Loucy (cell line): ENCODE measurements at regions not wholly inside any gene's neighbourhood (a gene's known extent, or its start where the extent isn't known, plus 50 kb on each side); places are given as distances from the start of the nearest gene placed in this dataset.

ENCODE experiments used
- H2AFZ ChIP-seq: fragments of 200-600 bp; sonication (generic); 2 replicates; pipeline ENCODE4 v1.6.0; 2016; ENCODE audit warnings: antibody characterized with exemption, mild to moderate bottlenecking, low read length, moderate library complexity
- H3F3A ChIP-seq: fragments of 200-600 bp; 2 replicates; pipeline ENCODE4 v1.6.0; 2016; ENCODE audit warnings: antibody characterized with exemption, low read depth, mild to moderate bottlenecking
- H3K27me3 ChIP-seq: fragments of 200-600 bp; sonication (generic); 2 replicates; pipeline ENCODE4 v1.6.1; 2014; ENCODE audit warnings: low read length, mild to moderate bottlenecking; ENCODE audit not compliant: insufficient read depth, poor library complexity, severe bottlenecking
- H3K36me3 ChIP-seq: fragments of 200-600 bp; sonication (generic); 2 replicates; pipeline ENCODE4 v1.6.1; 2016; ENCODE audit warnings: low read length; ENCODE audit not compliant: insufficient read depth
- H3K4me1 ChIP-seq: fragments of 200-600 bp; sonication (generic); 2 replicates; pipeline ENCODE4 v1.5.1; 2014; ENCODE audit warnings: low read length, mild to moderate bottlenecking; ENCODE audit not compliant: insufficient read depth, poor library complexity, severe bottlenecking
- H3K4me2 ChIP-seq: fragments of 200-600 bp; sonication (generic); 2 replicates; pipeline ENCODE4 v1.6.0; 2014; ENCODE audit warnings: antibody characterized with exemption, low read length, low read depth, mild to moderate bottlenecking; ENCODE audit not compliant: poor library complexity, severe bottlenecking
- H3K4me3 ChIP-seq: fragments of 200-600 bp; sonication (generic); 2 replicates; pipeline ENCODE4 v1.5.1; 2014; ENCODE audit warnings: low read length, mild to moderate bottlenecking, mixed read lengths; ENCODE audit not compliant: poor library complexity, severe bottlenecking
- H3K79me2 ChIP-seq: fragments of 200-600 bp; sonication (generic); 2 replicates; pipeline ENCODE4 v1.6.1; 2014; ENCODE audit warnings: low read length; ENCODE audit not compliant: insufficient read depth
- H3K9ac ChIP-seq: fragments of 200-600 bp; sonication (generic); 2 replicates; pipeline ENCODE4 v1.6.0; 2014; ENCODE audit warnings: mild to moderate bottlenecking, low read depth, low read length, moderate library complexity; ENCODE audit not compliant: poor library complexity, severe bottlenecking
- H3K9me2 ChIP-seq: fragments of 200-600 bp; sonication (generic); replicated peaks from 2 replicates; pipeline ENCODE4 v1.6.1; 2016; ENCODE audit warnings: low read depth, low read length, mixed read lengths
- H3K9me3 ChIP-seq: fragments of 200-600 bp; sonication (generic); 2 replicates; pipeline ENCODE4 v1.6.1; 2014; ENCODE audit warnings: mild to moderate bottlenecking, antibody characterized with exemption, low read length, low read depth; ENCODE audit not compliant: insufficient read depth
- H4K20me1 ChIP-seq: fragments of 200-600 bp; sonication (generic); 2 replicates; pipeline ENCODE4 v1.6.0; 2014; ENCODE audit warnings: antibody characterized with exemption, low read length, mild to moderate bottlenecking; ENCODE audit not compliant: insufficient read depth, poor library complexity, severe bottlenecking
- CTCF ChIP-seq: fragments of 200-600 bp; sonication (generic); conservative IDR thresholded peaks from 2 replicates; pipeline ENCODE4 v1.5.1; 2014; ENCODE audit warnings: mild to moderate bottlenecking, antibody characterized with exemption, low read length
- EZH2phosphoT487 ChIP-seq: fragments of 200-600 bp; IDR thresholded peaks from 2 replicates; pipeline ENCODE4 v1.6.1; 2018; ENCODE audit warnings: antibody characterized with exemption, mild to moderate bottlenecking, moderate library complexity, borderline replicate concordance

- H3K9me2 ChIP-seq, result no peaks in the 10 kb centered on the region
- H3K9ac ChIP-seq, result no peak overlapping the region
- no peaks in the 10 kb centered on the region for H3K36me3 ChIP-seq
- no peaks in the 10 kb centered on the region for H3K79me2 ChIP-seq
- no peak overlapping the region for H3K4me2 ChIP-seq
- no peaks in the 10 kb centered on the region for H4K20me1 ChIP-seq
- no peak overlapping the region for H2AFZ ChIP-seq
- H3K27me3 ChIP-seq, result no peaks in the 10 kb centered on the region
- TF ChIP-seq CTCF (peak; percentile 18), EZH2phosphoT487 (no peak)
- H3F3A ChIP-seq, result no peaks in the 10 kb centered on the region
- no peaks in the 10 kb centered on the region for H3K9me3 ChIP-seq
- peaks cover 10% of the 10 kb centered on the region for H3K4me1 ChIP-seq
- no peak overlapping the region for H3K4me3 ChIP-seq
Measured at GRCh38 chr2:23292024-23292423, 93.0 kb upstream of the KLHL29 start.

GRCh38 chr2:23293063-23293462 lies 91.9 kb upstream of the KLHL29 start:
- Histone ChIP-seq H3K9me3 (no peaks in the 10 kb centered on the region), H3K79me2 (no peaks in the 10 kb centered on the region), H3K9me2 (no peaks in the 10 kb centered on the region), H3K4me2 (no peak overlapping the region), H4K20me1 (no peaks in the 10 kb centered on the region), H3K9ac (no peak overlapping the region), H2AFZ (no peak overlapping the region), H3K27me3 (no peaks in the 10 kb centered on the region), H3K4me1 (peaks cover 10% of the 10 kb centered on the region), H3K4me3 (no peak overlapping the region), H3K36me3 (no peaks in the 10 kb centered on the region), H3F3A (no peaks in the 10 kb centered on the region)
- TF ChIP-seq EZH2phosphoT487, result no peak
- no peak for TF ChIP-seq CTCF

DNA sequence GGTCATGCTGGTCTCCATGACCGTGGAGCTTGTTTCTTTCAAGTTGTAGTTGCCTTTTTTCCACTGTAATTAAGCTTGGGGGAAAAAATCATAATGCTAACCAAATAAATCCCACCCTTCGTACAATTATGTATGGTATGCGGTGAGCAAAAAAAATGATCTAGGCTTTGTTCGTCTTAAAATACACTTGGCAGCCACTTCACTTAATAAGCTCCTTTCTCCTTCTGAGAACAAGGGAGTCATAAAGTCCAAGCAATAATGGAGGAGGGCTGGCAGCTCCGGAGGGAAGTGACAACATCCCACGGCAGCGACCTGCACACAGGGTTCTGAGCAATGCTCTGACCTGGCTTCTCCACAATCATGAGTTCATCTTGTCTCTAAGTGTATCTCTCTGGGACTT lies 91.2 kb upstream of the KLHL29 start:
- Histone ChIP-seq H4K20me1 (no peaks in the 10 kb centered on the region), H3K27me3 (no peaks in the 10 kb centered on the region), H3K4me1 (peaks cover 10% of the 10 kb centered on the region), H2AFZ (no peak overlapping the region), H3K4me3 (no peak overlapping the region), H3K9me3 (no peaks in the 10 kb centered on the region), H3K9me2 (no peaks in the 10 kb centered on the region), H3K36me3 (no peaks in the 10 kb centered on the region), H3K4me2 (no peak overlapping the region), H3F3A (no peaks in the 10 kb centered on the region), H3K79me2 (no peaks in the 10 kb centered on the region), H3K9ac (no peak overlapping the region)
- TF ChIP-seq CTCF, result no peak
